NCI-H69 (cell line): ENCODE measurements at regions not wholly inside any gene's neighbourhood (a gene's known extent, or its start where the extent isn't known, plus 50 kb on each side); places are given as distances from the start of the nearest gene placed in this dataset.

Experiments used
- DNase-seq: peaks from one replicate; lab custom pipeline; 2025; lab: John Stamatoyannopoulos, UW

GRCh38 chr2:17068021-17068420, 402.4 kb upstream of the CYRIA start:
- no peak for DNase-seq

DNA sequence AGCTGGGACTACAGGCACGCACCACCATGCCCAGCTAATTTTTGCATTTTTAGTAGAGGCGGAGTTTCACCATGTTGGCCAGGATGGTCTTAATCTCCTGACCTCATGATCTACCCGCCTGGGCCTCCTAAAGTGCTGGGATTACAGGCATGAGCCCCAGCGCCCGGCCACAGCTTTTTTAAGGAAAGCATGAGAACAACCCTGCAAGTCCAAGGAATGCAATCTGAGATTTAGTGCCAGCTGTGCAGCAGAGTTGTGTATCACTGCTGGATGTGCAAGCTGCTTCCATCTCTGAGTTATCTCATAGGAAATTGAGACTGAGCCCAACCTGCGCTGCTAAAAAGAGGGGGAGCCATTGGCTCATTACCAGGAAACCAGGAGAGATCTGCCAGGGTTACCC, 399.9 kb upstream of the CYRIA start:
- no peak for DNase-seq

GRCh38 chr2:17061028-17061427, 395.4 kb upstream of the CYRIA start:
- no peak for DNase-seq

- peak; percentile 35 for DNase-seq
Observed at GRCh38 chr2:17059458-17059857, 393.8 kb upstream of the CYRIA start.

- DNase-seq, result peak; percentile 57
Observed at GRCh38 chr2:17058772-17059402, 393.3 kb upstream of the CYRIA start.

DNA sequence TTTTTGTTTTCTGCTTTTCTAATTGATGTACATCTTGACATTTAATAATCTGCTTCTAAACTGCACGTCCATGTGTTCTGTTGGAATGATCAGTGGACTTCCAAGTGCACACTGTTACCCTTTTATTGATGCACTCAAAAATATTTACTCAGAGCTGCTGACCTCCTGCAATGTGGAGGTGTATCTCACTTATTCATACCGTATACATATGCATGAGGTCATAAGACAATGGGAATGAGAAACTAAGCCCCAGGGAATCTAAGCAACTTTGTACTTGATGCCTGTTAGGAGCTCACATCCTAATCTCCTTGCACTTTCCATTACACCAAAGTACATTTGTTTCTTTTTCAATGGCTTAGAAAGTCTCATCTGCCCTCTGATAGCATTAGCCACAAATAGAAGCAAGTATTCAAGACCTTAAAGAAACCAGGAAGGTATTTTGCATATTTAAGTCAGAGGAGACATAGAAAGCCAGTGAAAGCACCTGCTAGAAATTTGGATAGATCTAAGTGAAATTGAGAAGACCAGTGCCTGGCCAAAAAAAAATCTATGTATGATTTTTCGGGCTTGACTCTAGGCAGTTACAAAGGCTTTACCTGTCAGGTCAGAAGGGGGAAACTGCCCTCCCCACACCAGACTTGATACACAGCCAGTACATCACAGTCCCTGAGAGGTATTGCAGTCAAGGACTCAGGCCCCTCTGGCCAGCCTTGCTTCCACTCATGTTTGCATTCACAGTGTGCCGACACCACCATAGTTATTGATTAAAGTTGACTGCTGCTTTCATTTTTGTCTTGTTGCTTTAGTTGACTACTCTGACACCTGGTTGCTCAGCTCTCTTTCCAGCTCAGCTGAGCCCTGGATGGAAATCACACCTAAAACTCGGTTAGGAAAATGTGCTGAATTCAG, 391.7 kb upstream of the CYRIA start:
- DNase-seq, result peak; percentile 32

GRCh38 chr2:17056236-17056635, 390.6 kb upstream of the CYRIA start:
- no peak for DNase-seq

- DNase-seq, result peak; percentile 45
Observed at GRCh38 chr2:17052001-17052400, 386.4 kb upstream of the CYRIA start.

DNA sequence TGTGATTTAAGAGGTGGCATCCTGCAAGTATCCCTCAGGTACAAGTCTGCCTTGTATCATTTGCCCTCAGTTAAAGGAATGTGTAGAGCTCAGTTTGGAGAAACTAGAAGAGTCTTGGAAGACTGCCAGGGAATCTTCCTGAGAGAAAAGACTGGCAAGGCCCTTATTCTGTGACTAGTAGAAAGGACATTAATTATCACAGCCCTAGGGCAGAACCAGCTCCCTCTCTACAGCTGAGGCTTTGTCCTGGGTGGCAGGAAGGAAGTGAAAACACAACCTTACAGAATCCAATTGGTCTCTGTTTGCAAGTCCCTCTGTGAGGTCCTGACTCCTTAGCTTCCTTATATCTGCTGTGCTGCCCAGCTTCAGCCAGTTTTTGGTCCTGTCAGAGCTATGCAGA, 385.9 kb upstream of the CYRIA start:
- DNase-seq, result peak; percentile 91

GRCh38 chr2:17043173-17043572, 377.5 kb upstream of the CYRIA start:
- DNase-seq, result no peak

DNA sequence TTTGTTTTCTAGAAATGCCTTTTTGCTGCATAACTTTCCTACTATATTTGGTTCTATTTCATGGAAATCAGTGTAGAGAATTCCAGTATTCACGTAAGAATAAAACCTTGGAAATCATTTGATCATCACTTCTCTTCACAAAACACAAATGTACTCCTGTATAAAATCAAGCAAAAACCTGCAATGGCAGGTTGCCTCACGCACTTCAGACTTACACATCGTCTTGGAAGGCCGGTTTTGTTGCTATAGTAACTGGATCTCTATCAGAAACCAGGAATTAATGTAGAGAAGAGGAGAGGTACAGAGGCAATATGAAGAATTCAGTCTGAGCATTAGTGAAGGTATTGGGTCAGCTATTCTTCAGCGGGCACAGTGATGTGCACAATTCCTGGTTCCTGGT, 370.7 kb upstream of the CYRIA start:
- no peak for DNase-seq

DNA sequence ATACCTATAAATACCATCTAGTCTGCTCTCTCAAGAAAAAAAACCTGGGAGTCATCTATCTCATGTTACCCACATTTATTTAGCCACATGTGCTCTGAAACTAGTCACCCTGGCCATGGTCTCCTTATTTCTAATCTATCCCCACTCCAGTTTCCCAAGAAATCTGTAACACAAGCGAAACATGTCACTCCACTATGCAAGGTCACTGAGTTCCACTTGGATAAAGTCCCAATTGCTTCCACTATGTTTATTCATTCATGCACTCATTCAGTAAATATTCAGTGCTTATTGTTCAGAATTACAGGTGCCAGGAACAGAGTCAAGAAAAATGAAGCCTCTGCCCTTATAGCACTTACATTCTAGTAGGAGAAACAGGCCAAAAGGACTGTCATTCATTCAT, 369.4 kb upstream of the CYRIA start:
- DNase-seq, result no peak

DNA sequence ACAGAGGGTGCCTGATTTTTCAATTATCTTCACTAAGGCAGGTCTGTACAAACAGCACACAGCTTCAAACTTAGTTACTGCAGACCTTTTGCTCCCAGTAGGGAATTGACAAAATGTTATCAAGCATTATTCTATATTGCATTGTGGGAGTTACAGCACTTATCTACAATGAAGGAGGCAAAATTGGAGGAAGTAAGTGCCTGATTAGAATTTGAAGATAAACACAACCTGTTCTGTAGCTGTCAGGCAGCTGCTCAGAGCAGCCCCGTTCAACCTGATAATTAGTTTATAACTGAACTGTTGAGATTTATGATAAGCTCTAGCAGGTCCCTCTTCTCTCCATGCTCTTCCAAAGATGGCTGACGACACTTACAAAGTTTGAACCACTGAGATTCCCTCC, 364.4 kb upstream of the CYRIA start:
- peak; percentile 26 for DNase-seq

GRCh38 chr2:17012297-17012696, 346.7 kb upstream of the CYRIA start:
- no peak for DNase-seq

DNA sequence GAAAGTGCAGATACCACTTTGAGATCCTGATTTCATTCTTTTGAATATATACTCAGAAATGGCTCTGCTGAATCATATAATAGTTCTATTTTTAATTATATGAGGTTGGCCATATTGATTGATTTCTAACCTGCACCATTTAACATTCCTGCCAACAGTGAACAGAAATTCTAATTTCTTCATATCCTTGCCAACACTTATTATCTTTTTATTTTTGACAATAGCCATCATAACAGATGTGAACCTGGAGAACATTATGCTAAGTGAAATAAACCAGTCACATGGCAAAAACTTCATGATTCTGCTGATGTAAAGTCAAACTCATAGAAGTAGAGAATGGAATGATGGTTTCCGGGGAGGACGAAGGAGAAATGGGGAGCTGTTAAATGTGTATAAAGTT, 344.5 kb upstream of the CYRIA start:
- DNase-seq, result no peak

- peak; percentile 89 for DNase-seq
Observed at GRCh38 chr2:17000184-17000482, 334.5 kb upstream of the CYRIA start.

- DNase-seq, result no peak
Observed at GRCh38 chr2:16999347-17000183, 333.9 kb upstream of the CYRIA start.

DNA sequence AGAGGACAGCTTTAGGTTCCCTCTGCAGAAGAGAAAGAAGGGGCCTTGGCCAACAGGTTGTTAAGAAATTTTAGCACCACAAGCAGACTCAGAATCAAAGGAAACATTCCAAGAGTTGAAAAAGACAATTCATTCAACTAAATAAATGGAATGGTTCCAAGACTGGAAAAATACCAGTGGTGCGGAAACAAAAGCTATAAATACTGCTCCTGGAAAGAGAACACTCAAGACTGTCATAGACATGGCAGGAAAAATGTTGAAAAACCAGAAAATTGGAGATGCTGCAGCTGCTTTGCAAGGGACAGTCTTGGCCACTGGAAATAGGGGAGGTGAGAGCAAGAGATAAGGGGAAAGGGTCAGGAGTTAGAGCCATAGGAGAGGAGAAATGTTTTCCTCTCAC, 312.7 kb upstream of the CYRIA start:
- DNase-seq, result no peak

DNA sequence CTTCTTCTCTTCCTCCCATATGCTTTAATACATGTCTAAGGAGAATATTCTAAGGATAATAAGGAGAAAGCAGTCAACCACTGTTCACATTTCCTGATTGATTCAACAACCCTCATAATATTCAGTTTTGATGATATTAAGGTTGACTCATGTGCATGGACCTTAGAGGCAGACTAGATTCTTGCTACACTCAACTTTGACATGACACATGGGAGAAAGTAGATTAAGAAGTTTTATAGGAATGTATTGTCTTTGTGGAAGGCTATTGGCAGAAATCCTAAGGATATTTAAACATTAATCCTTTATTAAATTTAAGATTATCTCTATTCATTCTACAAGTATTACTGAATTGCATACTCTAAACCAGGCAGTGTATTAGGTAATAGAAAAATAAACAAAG, 309.1 kb upstream of the CYRIA start:
- DNase-seq, result no peak

DNA sequence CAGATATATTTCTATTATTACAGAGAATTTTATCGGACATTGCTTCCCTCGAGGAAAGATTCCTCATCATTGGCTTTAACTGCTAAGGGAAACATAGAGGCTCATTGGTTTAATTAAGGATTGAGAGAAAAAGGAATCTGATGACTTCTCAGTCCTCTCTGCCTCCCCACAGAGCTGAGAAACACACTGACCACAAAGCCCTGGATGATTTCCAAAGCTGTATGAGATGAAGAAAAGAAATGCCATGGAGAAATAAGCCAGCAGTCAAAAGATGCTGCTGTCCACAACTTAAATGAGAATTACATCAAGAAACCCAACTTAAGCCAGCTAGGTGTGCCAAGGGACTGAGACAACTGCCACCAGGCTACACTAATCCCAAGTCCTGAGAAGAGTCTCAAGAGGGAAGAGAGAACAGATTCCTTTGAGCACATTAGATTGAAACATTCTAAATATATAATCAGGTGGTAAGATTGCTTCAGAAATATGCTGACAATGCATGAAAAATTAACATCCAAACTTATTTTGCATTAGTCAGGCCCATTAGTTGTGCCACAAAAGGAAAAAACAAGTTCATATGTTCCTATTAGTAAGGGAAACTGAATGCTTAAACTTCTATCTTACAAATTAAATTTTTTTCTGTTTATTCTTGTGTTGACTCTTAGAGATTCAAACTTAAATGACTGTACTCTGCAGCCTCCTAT, 308.1 kb upstream of the CYRIA start:
- DNase-seq, result no peak

- DNase-seq, result no peak
Observed at GRCh38 chr2:16972276-16972675, 306.6 kb upstream of the CYRIA start.

GRCh38 chr2:16971722-16972234, 306.1 kb upstream of the CYRIA start:
- DNase-seq, result no peak
